Loucy (cell line): ENCODE measurements at regions not wholly inside any gene's neighbourhood (a gene's known extent, or its start where the extent isn't known, plus 50 kb on each side); places are given as distances from the start of the nearest gene placed in this dataset.

Experiments
- H2AFZ ChIP-seq: fragments of 200-600 bp; sonication (generic); 2 replicates; pipeline ENCODE4 v1.6.0; 2016; ENCODE audit warnings: antibody characterized with exemption, mild to moderate bottlenecking, low read length, moderate library complexity
- H3F3A ChIP-seq: fragments of 200-600 bp; 2 replicates; pipeline ENCODE4 v1.6.0; 2016; ENCODE audit warnings: antibody characterized with exemption, low read depth, mild to moderate bottlenecking
- H3K27me3 ChIP-seq: fragments of 200-600 bp; sonication (generic); 2 replicates; pipeline ENCODE4 v1.6.1; 2014; ENCODE audit warnings: low read length, mild to moderate bottlenecking; ENCODE audit not compliant: insufficient read depth, poor library complexity, severe bottlenecking
- H3K36me3 ChIP-seq: fragments of 200-600 bp; sonication (generic); 2 replicates; pipeline ENCODE4 v1.6.1; 2016; ENCODE audit warnings: low read length; ENCODE audit not compliant: insufficient read depth
- H3K4me1 ChIP-seq: fragments of 200-600 bp; sonication (generic); 2 replicates; pipeline ENCODE4 v1.5.1; 2014; ENCODE audit warnings: low read length, mild to moderate bottlenecking; ENCODE audit not compliant: insufficient read depth, poor library complexity, severe bottlenecking
- H3K4me2 ChIP-seq: fragments of 200-600 bp; sonication (generic); 2 replicates; pipeline ENCODE4 v1.6.0; 2014; ENCODE audit warnings: antibody characterized with exemption, low read length, low read depth, mild to moderate bottlenecking; ENCODE audit not compliant: poor library complexity, severe bottlenecking
- H3K4me3 ChIP-seq: fragments of 200-600 bp; sonication (generic); 2 replicates; pipeline ENCODE4 v1.5.1; 2014; ENCODE audit warnings: low read length, mild to moderate bottlenecking, mixed read lengths; ENCODE audit not compliant: poor library complexity, severe bottlenecking
- H3K79me2 ChIP-seq: fragments of 200-600 bp; sonication (generic); 2 replicates; pipeline ENCODE4 v1.6.1; 2014; ENCODE audit warnings: low read length; ENCODE audit not compliant: insufficient read depth
- H3K9ac ChIP-seq: fragments of 200-600 bp; sonication (generic); 2 replicates; pipeline ENCODE4 v1.6.0; 2014; ENCODE audit warnings: mild to moderate bottlenecking, low read depth, low read length, moderate library complexity; ENCODE audit not compliant: poor library complexity, severe bottlenecking
- H3K9me2 ChIP-seq: fragments of 200-600 bp; sonication (generic); replicated peaks from 2 replicates; pipeline ENCODE4 v1.6.1; 2016; ENCODE audit warnings: low read depth, low read length, mixed read lengths
- H3K9me3 ChIP-seq: fragments of 200-600 bp; sonication (generic); 2 replicates; pipeline ENCODE4 v1.6.1; 2014; ENCODE audit warnings: mild to moderate bottlenecking, antibody characterized with exemption, low read length, low read depth; ENCODE audit not compliant: insufficient read depth
- H4K20me1 ChIP-seq: fragments of 200-600 bp; sonication (generic); 2 replicates; pipeline ENCODE4 v1.6.0; 2014; ENCODE audit warnings: antibody characterized with exemption, low read length, mild to moderate bottlenecking; ENCODE audit not compliant: insufficient read depth, poor library complexity, severe bottlenecking
- EZH2phosphoT487 ChIP-seq: fragments of 200-600 bp; IDR thresholded peaks from 2 replicates; pipeline ENCODE4 v1.6.1; 2018; ENCODE audit warnings: antibody characterized with exemption, mild to moderate bottlenecking, moderate library complexity, borderline replicate concordance
- TF ChIP-seq, protein P1 (sequence below): fragments of 200-600 bp; sonication (generic); conservative IDR thresholded peaks from 2 replicates; pipeline ENCODE4 v1.5.1; 2014; ENCODE audit warnings: mild to moderate bottlenecking, antibody characterized with exemption, low read length

- no peaks in the 10 kb centered on the region for H3K36me3 ChIP-seq
- no peaks in the 10 kb centered on the region for H3K27me3 ChIP-seq
- H3K4me1 ChIP-seq = no peaks in the 10 kb centered on the region
- no peaks in the 10 kb centered on the region for H3F3A ChIP-seq
- H3K9me2 ChIP-seq = no peaks in the 10 kb centered on the region
- no peak overlapping the region for H3K9ac ChIP-seq
- no peaks in the 10 kb centered on the region for H3K79me2 ChIP-seq
- H2AFZ ChIP-seq = no peak overlapping the region
- H3K4me3 ChIP-seq = no peak overlapping the region
- no peaks in the 10 kb centered on the region for H4K20me1 ChIP-seq
- H3K9me3 ChIP-seq = no peaks in the 10 kb centered on the region
- TF ChIP-seq, protein P1, sequence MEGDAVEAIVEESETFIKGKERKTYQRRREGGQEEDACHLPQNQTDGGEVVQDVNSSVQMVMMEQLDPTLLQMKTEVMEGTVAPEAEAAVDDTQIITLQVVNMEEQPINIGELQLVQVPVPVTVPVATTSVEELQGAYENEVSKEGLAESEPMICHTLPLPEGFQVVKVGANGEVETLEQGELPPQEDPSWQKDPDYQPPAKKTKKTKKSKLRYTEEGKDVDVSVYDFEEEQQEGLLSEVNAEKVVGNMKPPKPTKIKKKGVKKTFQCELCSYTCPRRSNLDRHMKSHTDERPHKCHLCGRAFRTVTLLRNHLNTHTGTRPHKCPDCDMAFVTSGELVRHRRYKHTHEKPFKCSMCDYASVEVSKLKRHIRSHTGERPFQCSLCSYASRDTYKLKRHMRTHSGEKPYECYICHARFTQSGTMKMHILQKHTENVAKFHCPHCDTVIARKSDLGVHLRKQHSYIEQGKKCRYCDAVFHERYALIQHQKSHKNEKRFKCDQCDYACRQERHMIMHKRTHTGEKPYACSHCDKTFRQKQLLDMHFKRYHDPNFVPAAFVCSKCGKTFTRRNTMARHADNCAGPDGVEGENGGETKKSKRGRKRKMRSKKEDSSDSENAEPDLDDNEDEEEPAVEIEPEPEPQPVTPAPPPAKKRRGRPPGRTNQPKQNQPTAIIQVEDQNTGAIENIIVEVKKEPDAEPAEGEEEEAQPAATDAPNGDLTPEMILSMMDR = no peak
- no peak for TF ChIP-seq EZH2phosphoT487
- H3K4me2 ChIP-seq = no peak overlapping the region
These were observed 256.0 kb upstream of the LYPLAL1 start for GRCh38 chr1:218917656-218918055.

DNA sequence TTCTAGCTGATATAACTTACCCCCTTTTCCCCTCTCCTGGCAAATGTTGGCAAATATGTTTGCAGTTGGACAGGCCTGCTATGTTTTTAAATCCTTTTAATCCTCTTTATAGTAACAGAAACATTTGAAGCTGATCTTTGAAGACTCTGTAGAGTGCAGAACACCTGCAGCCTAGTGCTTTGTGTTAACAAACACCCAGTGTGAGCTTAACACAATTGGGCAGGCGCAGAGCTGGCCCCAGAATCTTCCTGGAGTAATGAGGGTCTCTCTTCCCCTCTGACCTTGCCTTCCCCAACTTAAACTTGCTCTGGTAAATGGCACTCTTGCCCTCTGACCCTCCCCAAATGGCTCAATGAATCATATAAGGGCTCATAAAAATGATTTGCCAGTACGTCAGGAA, 247.9 kb upstream of the LYPLAL1 start:
- no peaks in the 10 kb centered on the region for H3K36me3 ChIP-seq
- H3K4me1 ChIP-seq = no peaks in the 10 kb centered on the region
- no peaks in the 10 kb centered on the region for H3K9me3 ChIP-seq
- no peaks in the 10 kb centered on the region for H4K20me1 ChIP-seq
- no peak overlapping the region for H3K9ac ChIP-seq
- no peak overlapping the region for H3K4me3 ChIP-seq
- no peak overlapping the region for H3K4me2 ChIP-seq
- no peaks in the 10 kb centered on the region for H3F3A ChIP-seq
- H3K27me3 ChIP-seq = no peaks in the 10 kb centered on the region
- TF ChIP-seq, protein P1 = no peak
- no peak for TF ChIP-seq EZH2phosphoT487
- H3K79me2 ChIP-seq = no peaks in the 10 kb centered on the region
- H3K9me2 ChIP-seq = no peaks in the 10 kb centered on the region
- H2AFZ ChIP-seq = no peak overlapping the region

DNA sequence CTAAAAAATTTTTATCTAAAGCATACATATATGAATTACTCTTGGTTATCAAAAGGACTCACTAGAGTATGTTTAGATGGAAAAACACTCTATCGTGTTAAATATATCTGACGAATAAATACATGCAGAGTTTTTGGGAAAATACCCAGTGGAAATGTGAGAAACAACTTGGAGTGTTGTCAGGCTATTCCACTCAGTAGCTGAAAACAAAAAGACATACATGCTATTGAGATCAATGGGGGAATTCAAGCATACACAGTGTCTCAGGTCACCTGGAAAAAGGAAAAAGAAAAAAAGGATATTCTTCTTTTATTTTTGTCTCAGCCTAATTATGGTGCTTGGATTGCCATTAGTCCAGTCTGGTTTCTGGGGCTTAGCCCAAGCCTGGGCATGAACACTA, 247.0 kb upstream of the LYPLAL1 start:
- TF ChIP-seq, protein P1 = no peak
- no peaks in the 10 kb centered on the region for H3K4me1 ChIP-seq
- H3K36me3 ChIP-seq = no peaks in the 10 kb centered on the region
- H3K9ac ChIP-seq = no peak overlapping the region
- H3K9me3 ChIP-seq = no peaks in the 10 kb centered on the region
- no peak overlapping the region for H3K4me2 ChIP-seq
- no peaks in the 10 kb centered on the region for H3F3A ChIP-seq
- no peak overlapping the region for H3K4me3 ChIP-seq
- no peak overlapping the region for H2AFZ ChIP-seq
- no peaks in the 10 kb centered on the region for H4K20me1 ChIP-seq
- H3K27me3 ChIP-seq = no peaks in the 10 kb centered on the region
- no peaks in the 10 kb centered on the region for H3K9me2 ChIP-seq
- H3K79me2 ChIP-seq = no peaks in the 10 kb centered on the region
